ENCODE measurements at regions not wholly inside any gene's neighbourhood (a gene's known extent, or its start where the extent isn't known, plus 50 kb on each side); places are given as distances from the start of the nearest gene placed in this dataset.
A peak's percentile ranks its signal among the peaks of the same experiment; 100 is the strongest.

- no peak overlapping the region for H3K27ac Mint-ChIP-seq
- H3K27me3 Mint-ChIP-seq: peaks cover 8 to 29% (median 25%) of the 10 kb centered on the region in 5 donors
- POLR2A ChIA-PET: no interaction called here
- H3K4me1 Mint-ChIP-seq: no peaks in the 10 kb centered on the region
- no peaks in the 10 kb centered on the region for H3K36me3 Mint-ChIP-seq
- ATAC-seq (no peak), DNase-seq (peak in 1 of 10 donors; percentile 57)
- H3K9me3 Mint-ChIP-seq: peaks cover 0 to 6% (median 0%) of the 10 kb centered on the region in 9 donors
- H3K4me3 Mint-ChIP-seq: no peak overlapping the region
These were observed 120.5 kb upstream of the FGF3 start for GRCh38 chr11:69939551-69940245.

DNA sequence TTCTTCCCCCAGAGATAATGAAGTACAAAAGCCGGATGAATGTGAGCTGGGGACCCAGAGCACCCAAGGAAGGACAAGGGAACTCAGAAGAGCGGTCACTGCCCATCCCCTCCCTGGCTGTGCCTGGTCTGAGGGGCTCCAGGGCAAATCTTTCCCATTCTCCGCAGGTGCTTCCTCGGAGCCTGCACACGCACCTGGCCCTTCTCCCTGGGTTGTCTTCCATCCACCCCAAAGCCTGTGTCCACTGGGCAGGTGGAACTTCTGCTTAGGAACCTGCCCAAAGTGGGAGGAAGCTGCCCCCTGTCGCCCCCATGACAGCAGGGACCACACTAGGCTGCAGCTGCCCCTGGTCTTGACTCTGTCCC, 121.0 kb upstream of the FGF3 start:
- H3K9me3 Mint-ChIP-seq: peaks cover 0 to 6% (median 0%) of the 10 kb centered on the region in 9 donors
- ATAC-seq: no peak
- DNase-seq: no peak
- peak overlapping the region in 1 of 10 donors; percentile 31 for H3K27ac Mint-ChIP-seq
- no peaks in the 10 kb centered on the region for H3K4me1 Mint-ChIP-seq
- peaks cover 8 to 29% (median 22%) of the 10 kb centered on the region in 5 donors for H3K27me3 Mint-ChIP-seq
- no peaks in the 10 kb centered on the region for H3K36me3 Mint-ChIP-seq
- POLR2A ChIA-PET: no interaction called here
- no peak overlapping the region for H3K4me3 Mint-ChIP-seq

DNA sequence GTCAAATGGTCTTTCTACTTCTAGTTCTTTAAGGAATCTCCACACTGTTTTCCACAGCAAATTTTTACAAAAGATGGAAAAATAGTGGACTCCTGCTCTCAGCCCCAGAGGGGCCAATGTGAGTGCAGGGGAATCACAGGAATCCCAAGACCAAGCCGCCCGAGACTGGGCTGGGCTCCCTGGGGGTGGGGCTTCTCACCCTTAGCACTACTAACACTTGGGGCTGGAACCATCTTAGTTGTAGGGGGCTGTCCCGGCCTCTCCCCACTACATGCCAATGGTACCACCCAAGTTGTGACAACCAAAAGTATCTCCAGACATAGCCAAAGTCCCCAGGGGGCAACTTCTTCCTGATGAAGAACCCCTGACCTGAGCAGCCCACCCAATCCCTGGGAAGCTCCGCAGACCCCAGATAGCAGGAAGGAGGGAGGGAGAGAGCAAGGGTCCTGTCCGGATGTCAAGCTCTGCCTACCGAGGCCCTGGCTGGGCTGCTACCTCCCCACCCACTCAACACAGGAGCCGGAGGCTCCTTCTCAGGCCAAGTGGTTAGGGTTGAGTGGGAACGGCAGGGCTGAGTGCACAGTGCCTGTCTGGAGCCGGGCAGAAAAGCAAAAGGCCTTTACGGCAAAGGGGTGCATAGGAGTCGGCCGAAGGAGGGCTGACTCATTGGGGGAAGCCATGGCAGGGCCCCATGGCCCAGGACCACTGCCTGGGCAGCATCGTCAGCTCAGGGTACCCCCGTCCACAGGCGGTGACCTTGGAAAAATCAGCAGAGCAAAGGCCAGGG, 122.5 kb upstream of the FGF3 start:
- Mint-ChIP-seq H3K9me3 (peaks cover 0 to under 1% (median 0%) of the 10 kb centered on the region in 9 donors), H3K4me1 (no peaks in the 10 kb centered on the region), H3K27ac (no peak overlapping the region), H3K4me3 (no peak overlapping the region), H3K36me3 (no peaks in the 10 kb centered on the region), H3K27me3 (peaks cover 8 to 29% (median 22%) of the 10 kb centered on the region in 5 donors)
- DNase-seq (peak in 1 of 10 donors; percentile 37), ATAC-seq (no peak)
- POLR2A ChIA-PET: no interaction called here

- Mint-ChIP-seq H3K27ac (no peak overlapping the region), H3K36me3 (no peaks in the 10 kb centered on the region), H3K4me3 (no peak overlapping the region), H3K4me1 (no peaks in the 10 kb centered on the region), H3K9me3 (no peaks in the 10 kb centered on the region), H3K27me3 (peaks cover 8 to 29% (median 22%) of the 10 kb centered on the region in 5 donors)
- ATAC-seq: no peak
- POLR2A ChIA-PET: no interaction called here
- peak in 1 of 10 donors; percentile 24 for DNase-seq
These were observed 123.2 kb upstream of the FGF3 start for GRCh38 chr11:69942333-69942820.

DNA sequence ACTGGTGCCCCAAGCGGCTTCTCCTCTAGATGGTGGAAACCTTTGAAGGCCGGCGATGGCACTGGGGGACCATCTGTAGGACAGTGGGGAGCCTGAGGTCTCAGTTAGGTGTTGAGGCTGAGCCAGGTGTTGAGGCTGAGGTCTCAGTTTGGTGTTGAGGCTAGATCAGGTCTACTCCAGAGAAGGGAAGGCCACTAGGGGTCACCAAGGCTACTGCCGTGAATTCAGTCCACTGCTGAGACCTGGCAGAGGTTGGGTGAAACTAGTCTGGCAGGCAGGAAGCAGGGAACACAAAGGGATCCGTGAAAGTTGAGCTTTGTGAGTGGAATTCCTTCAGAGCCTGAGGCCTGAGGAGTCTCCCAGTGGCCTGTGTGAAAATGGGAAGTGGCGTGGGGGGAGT, 123.8 kb upstream of the FGF3 start:
- Mint-ChIP-seq H3K36me3 (no peaks in the 10 kb centered on the region), H3K4me1 (no peaks in the 10 kb centered on the region), H3K9me3 (no peaks in the 10 kb centered on the region), H3K27me3 (peaks cover 10 to 30% (median 27%) of the 10 kb centered on the region in 5 donors), H3K27ac (no peak overlapping the region), H3K4me3 (no peak overlapping the region)
- DNase-seq: no peak
- POLR2A ChIA-PET: no interaction called here
- no peak for ATAC-seq

DNA sequence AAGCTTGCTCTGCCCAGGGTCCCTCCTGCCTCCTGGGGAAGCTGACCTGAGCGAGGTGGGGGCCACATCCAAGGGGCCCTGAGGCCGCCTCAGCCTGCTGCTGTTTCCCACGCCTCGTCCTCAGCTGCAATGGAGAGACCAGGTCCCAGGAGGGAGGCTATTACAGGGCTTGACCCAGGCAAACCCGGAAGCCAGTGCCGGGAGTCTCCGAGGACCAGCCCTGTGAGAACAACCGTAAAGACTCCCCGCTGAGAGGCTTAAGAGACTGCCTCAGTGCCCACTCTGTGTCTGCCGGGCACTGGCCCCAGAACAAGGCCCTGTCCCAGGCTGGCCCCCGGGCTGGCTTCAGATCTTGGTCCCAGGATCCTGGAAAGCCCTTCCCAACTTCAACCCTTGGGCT, 124.3 kb upstream of the FGF3 start:
- Mint-ChIP-seq H3K36me3 (no peaks in the 10 kb centered on the region), H3K9me3 (no peaks in the 10 kb centered on the region), H3K4me3 (no peak overlapping the region), H3K27me3 (peaks cover 10 to 32% (median 31%) of the 10 kb centered on the region in 5 donors), H3K4me1 (no peaks in the 10 kb centered on the region), H3K27ac (no peak overlapping the region)
- ATAC-seq: no peak
- POLR2A ChIA-PET: no interaction called here
- DNase-seq: peak in 1 of 10 donors; percentile 35

DNA sequence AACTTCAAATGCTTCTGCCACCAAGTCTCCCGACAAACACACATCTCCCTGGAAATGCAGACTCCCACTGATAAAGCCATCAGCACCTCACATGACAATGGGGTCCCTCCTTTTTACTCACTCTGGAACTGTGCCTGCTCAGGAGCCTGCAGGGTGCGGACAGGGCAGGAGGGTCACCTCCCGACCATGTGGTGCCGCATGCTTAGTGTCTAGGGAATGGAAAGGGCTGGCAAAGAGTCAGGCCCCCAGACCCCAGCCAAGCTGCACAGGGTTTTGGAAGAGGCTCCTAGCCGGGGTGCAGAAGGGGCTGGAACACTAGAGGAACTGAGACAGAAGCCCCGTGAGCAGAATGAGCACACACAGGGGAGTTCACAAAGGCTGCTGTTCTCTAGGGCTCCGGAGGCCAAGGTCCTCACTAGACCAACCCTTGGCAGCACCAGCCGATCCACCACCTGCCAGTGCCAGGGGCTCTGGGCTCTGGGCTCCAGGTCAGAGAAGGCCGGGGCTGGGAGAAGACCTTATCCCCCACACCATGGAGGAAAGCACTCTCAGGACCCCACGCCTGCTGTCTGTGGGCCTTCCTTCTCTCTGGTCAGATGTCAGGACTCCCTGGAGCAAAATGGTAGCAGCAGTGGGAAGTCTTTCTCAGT, 125.1 kb upstream of the FGF3 start:
- Mint-ChIP-seq H3K27me3 (peaks cover 13 to 37% (median 32%) of the 10 kb centered on the region in 5 donors), H3K9me3 (peaks cover 0 to 3% (median 0%) of the 10 kb centered on the region in 9 donors), H3K27ac (no peak overlapping the region), H3K4me1 (no peaks in the 10 kb centered on the region), H3K36me3 (no peaks in the 10 kb centered on the region), H3K4me3 (no peak overlapping the region)
- POLR2A ChIA-PET: no interaction called here
- peak in 1 of 10 donors; percentile 52 for DNase-seq
- ATAC-seq: no peak

- DNase-seq (peak in 1 of 10 donors; percentile 6), ATAC-seq (no peak)
- Mint-ChIP-seq H3K9me3 (peaks cover 0 to 4% (median 0%) of the 10 kb centered on the region in 9 donors), H3K27ac (no peak overlapping the region), H3K27me3 (peaks cover 13 to 36% (median 31%) of the 10 kb centered on the region in 5 donors), H3K4me1 (no peaks in the 10 kb centered on the region), H3K4me3 (no peak overlapping the region), H3K36me3 (no peaks in the 10 kb centered on the region)
- POLR2A ChIA-PET: no interaction called here
These were observed 125.9 kb upstream of the FGF3 start for GRCh38 chr11:69945157-69945556.

DNA sequence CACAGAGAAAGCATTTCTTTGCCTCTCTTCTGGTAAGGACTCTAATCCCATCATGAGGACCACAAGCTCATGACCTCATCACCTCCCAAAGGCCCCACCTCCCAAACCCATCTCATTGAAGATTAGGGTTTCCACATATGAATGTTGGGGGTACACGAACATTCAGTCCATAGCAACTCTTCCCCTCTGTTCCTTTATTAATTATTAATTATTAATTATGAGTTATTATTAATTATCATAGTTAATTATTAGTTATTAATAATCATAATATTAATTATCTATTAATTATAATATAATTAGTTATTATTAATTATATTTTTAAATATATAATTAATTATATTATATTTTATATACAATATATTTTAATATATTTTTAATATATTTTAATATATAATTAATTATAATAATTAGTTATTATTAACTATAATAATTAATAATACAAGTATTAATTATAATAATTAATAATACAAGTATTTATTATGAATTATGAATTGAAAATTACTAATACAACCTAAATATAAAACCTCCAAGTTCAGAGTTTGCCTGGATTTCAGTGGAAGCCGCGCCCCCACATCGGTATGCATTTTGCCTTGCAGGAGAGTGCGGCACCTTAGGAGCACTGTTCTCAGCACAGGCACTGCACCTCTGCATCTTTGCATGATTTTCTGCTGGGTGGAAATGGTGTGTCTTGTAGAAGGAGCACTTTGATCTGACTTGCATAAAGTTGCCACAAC, 128.0 kb upstream of the FGF3 start:
- peak in 1 of 10 donors; percentile 8 for DNase-seq
- H3K36me3 Mint-ChIP-seq: no peaks in the 10 kb centered on the region
- no peak for ATAC-seq
- H3K9me3 Mint-ChIP-seq: peaks cover 0 to 8% (median 0%) of the 10 kb centered on the region in 9 donors
- no peak overlapping the region for H3K4me3 Mint-ChIP-seq
- H3K27me3 Mint-ChIP-seq: peaks cover 6 to 28% (median 18%) of the 10 kb centered on the region in 5 donors
- no peaks in the 10 kb centered on the region for H3K4me1 Mint-ChIP-seq
- H3K27ac Mint-ChIP-seq: no peak overlapping the region
- POLR2A ChIA-PET: no interaction called here

DNA sequence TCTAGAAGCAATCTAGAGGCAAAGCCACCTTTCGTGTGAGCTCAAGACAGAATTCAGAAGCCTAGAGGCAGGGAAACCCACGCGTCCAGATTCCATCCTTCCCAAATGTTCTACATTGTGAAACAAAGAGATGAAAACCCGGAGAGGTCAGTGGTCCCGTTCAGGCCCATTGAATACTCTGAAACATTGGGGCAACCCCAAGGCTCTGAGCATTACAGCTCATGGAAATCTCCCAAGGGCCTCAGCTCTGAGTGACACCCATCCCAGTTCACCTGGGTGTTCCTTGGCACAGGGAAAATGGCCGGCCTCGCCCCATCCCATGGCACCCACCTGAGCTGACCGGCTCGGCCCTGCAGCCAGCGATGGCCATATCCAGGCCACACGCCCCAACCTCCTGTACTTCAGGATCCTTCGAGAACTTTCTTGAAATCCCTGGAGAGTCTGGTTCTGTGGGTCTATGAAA, 128.6 kb upstream of the FGF3 start:
- ATAC-seq (no peak), DNase-seq (peak in 1 of 10 donors; percentile 21)
- no peaks in the 10 kb centered on the region for H3K36me3 Mint-ChIP-seq
- peaks cover 0 to 2% (median 0%) of the 10 kb centered on the region in 4 donors for H3K4me1 Mint-ChIP-seq
- H3K9me3 Mint-ChIP-seq: peaks cover 0 to 8% (median 0%) of the 10 kb centered on the region in 9 donors
- peaks cover 2 to 24% (median 13%) of the 10 kb centered on the region in 5 donors for H3K27me3 Mint-ChIP-seq
- POLR2A ChIA-PET: no interaction called here
- no peak overlapping the region for H3K4me3 Mint-ChIP-seq
- H3K27ac Mint-ChIP-seq: no peak overlapping the region

- H3K4me3 Mint-ChIP-seq: no peak overlapping the region
These were observed 129.3 kb upstream of the FGF3 start for GRCh38 chr11:69948256-69949141.

More at GRCh38 chr11:69948256-69949141, 129.3 kb upstream of the FGF3 start:
- Mint-ChIP-seq H3K27me3 (peaks cover 1 to 22% (median 8%) of the 10 kb centered on the region in 5 donors), H3K4me1 (peaks cover 0 to 3% (median 0%) of the 10 kb centered on the region in 4 donors), H3K36me3 (no peaks in the 10 kb centered on the region), H3K9me3 (peaks cover 0 to 8% (median 0%) of the 10 kb centered on the region in 9 donors), H3K27ac (no peak overlapping the region)
- peak in 1 of 10 donors; percentile 46 for DNase-seq
- ATAC-seq: no peak
- POLR2A ChIA-PET: no interaction called here

All from naive thymus-derived CD8-positive, alpha-beta T cell (primary cell).